Mucosa of rectum (tissue), 2 donors: ENCODE measurements at regions not wholly inside any gene's neighbourhood (a gene's known extent, or its start where the extent isn't known, plus 50 kb on each side); places are given as distances from the start of the nearest gene placed in this dataset.

Experiments used
- H3K27ac ChIP-seq, 2 donors: one replicate each; pipeline ENCODE4 v1.7.0; 2013; ENCODE audit warnings: inconsistent platforms in 2 of 2, low read depth in 2 of 2, low read length in 2 of 2
- H3K27me3 ChIP-seq, 2 donors: one replicate each; pipeline ENCODE4 v1.7.0; 2013; ENCODE audit warnings: low read length in 2 of 2; ENCODE audit not compliant: control insufficient read depth in 2 of 2, insufficient read depth in 2 of 2
- H3K36me3 ChIP-seq, 2 donors: one replicate each; pipeline ENCODE4 v1.7.0; 2013; ENCODE audit warnings: low read length in 2 of 2; ENCODE audit not compliant: control insufficient read depth in 2 of 2, insufficient read depth in 2 of 2
- H3K4me1 ChIP-seq, 2 donors: one replicate each; pipeline ENCODE4 v1.7.0; 2013; ENCODE audit warnings: low read length in 2 of 2, mild to moderate bottlenecking in 1 of 2; ENCODE audit not compliant: control insufficient read depth in 2 of 2, insufficient read depth in 2 of 2
- H3K4me3 ChIP-seq, 2 donors: one replicate each; pipeline ENCODE4 v1.7.0; 2013; ENCODE audit warnings: low read length in 2 of 2
- H3K9ac ChIP-seq, 2 donors: one replicate each; pipeline ENCODE4 v1.7.0; 2013; ENCODE audit warnings: low read length in 2 of 2, low read depth in 1 of 2, mild to moderate bottlenecking in 1 of 2
- H3K9me3 ChIP-seq, 2 donors: one replicate each; pipeline ENCODE4 v1.7.0; 2013; ENCODE audit warnings: low read length in 2 of 2; ENCODE audit not compliant: control insufficient read depth in 2 of 2
- donor health status: healthy.
- donor health status: Normal muscosa, but diverticular disease.

- Histone ChIP-seq H3K27ac (no peak overlapping the region), H3K4me1 (no peaks in the 10 kb centered on the region), H3K9me3 (no peaks in the 10 kb centered on the region), H3K36me3 (no peaks in the 10 kb centered on the region), H3K9ac (no peak overlapping the region), H3K27me3 (no peaks in the 10 kb centered on the region), H3K4me3 (no peak overlapping the region)
Measured at GRCh38 chr10:128710098-128710797, 584.0 kb upstream of the MKI67 start.

DNA sequence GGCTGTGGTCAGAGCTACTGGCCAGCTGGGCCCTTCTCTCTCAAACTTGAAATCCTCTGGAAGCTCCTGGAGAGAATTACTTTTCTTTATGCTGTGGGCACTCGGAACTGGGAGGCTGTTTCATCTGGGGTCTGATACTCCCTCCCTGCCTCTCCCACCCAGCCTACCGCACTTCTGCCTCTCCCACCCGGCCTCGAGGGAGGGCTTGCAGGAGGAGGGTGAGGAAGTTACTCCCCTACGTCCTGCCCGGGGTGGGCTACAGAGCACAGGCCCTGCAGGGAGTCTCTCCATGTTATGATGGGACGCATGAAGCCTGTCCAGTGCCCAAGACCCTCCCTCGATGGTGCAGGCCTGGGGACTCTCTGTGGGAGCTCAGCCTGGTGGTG is 584.6 kb upstream of the MKI67 start:
- no peaks in the 10 kb centered on the region for H3K9me3 ChIP-seq
- no peaks in the 10 kb centered on the region for H3K27me3 ChIP-seq
- no peak overlapping the region for H3K4me3 ChIP-seq
- H3K27ac ChIP-seq = no peak overlapping the region
- no peaks in the 10 kb centered on the region for H3K4me1 ChIP-seq
- no peak overlapping the region for H3K9ac ChIP-seq
- H3K36me3 ChIP-seq = no peaks in the 10 kb centered on the region

DNA sequence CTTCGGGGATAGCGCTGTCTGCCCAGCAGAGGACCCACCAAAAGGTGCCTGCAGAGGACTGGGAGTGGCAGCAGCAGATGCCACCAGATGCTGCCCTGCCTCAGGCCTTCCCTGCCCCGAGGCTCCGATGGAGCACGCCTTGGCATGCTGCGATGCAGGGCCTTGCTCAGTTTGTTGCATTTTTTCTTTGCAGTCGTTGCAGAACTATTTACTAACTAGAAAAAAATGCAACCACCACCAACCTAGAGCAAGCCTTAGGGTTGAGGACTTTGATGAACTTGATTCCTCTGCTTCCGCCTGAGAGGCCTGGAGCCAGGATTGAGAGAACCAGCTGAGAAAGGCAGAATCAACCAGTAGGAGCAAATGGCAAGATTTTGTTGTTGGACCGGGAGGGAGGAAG is 585.6 kb upstream of the MKI67 start:
- H3K27me3 ChIP-seq = no peaks in the 10 kb centered on the region
- no peaks in the 10 kb centered on the region for H3K9me3 ChIP-seq
- no peak overlapping the region for H3K4me3 ChIP-seq
- H3K36me3 ChIP-seq = no peaks in the 10 kb centered on the region
- no peak overlapping the region for H3K27ac ChIP-seq
- no peaks in the 10 kb centered on the region for H3K4me1 ChIP-seq
- no peak overlapping the region for H3K9ac ChIP-seq

GRCh38 chr10:128712661-128713400 is 586.6 kb upstream of the MKI67 start:
- Histone ChIP-seq H3K9ac (no peak overlapping the region), H3K4me3 (no peak overlapping the region), H3K4me1 (no peaks in the 10 kb centered on the region), H3K36me3 (no peaks in the 10 kb centered on the region), H3K9me3 (no peaks in the 10 kb centered on the region), H3K27me3 (no peaks in the 10 kb centered on the region), H3K27ac (no peak overlapping the region)

DNA sequence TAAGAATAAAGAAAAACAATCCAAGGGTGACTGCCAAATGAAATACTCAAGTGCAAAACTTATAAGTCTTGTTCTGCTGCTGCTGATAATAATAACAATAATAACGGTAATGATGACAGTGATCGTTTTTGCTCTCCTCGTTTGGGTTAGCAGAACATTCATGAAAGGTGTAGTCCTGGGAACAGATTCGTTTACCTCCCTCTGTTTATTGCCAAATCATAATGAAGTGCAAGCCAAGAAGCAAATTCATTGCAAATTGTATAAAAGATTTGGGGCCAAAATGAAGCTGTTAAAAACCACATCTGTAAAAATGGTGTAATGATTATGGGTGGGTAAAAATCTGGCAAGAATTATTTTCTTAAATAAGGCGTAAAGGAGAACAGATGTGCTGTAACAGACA is 587.2 kb upstream of the MKI67 start:
- Histone ChIP-seq H3K36me3 (no peaks in the 10 kb centered on the region), H3K27me3 (no peaks in the 10 kb centered on the region), H3K27ac (no peak overlapping the region), H3K9me3 (no peaks in the 10 kb centered on the region), H3K9ac (no peak overlapping the region), H3K4me3 (no peak overlapping the region), H3K4me1 (no peaks in the 10 kb centered on the region)

DNA sequence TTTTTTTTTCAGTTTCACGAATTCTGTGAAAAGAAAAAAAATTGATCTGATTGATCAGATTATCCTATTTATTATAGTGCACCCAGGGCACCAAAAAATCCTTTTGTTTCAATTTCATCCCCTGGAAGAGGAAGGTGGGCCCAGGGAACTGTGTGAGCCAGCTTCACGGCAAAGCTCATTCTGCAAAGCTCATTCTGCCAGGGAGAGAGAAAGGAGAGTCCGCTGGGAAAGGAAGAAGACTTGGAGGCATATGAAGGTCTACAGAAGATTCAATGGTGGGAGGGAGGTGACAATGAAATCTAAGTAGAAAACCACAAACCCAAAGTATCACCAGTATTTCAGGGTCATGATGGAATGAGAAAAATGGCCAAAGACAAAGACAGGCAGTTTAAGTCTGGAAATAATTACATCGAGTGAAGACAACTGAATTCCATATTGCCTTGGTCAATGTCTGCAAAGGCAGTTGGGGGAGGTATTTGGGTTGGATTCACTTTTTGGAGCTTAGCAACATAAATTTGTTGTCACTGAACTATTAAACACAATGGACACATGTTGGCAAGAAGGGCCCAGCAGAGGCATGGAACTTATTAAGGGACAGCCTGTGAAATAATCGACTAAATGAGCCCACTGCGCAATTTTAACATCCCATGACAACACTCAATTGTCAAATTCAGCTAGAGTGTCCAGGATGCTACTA is 587.8 kb upstream of the MKI67 start:
- Histone ChIP-seq H3K4me1 (no peaks in the 10 kb centered on the region), H3K9ac (no peak overlapping the region), H3K27me3 (no peaks in the 10 kb centered on the region), H3K27ac (no peak overlapping the region), H3K36me3 (no peaks in the 10 kb centered on the region), H3K9me3 (no peaks in the 10 kb centered on the region), H3K4me3 (no peak overlapping the region)

DNA sequence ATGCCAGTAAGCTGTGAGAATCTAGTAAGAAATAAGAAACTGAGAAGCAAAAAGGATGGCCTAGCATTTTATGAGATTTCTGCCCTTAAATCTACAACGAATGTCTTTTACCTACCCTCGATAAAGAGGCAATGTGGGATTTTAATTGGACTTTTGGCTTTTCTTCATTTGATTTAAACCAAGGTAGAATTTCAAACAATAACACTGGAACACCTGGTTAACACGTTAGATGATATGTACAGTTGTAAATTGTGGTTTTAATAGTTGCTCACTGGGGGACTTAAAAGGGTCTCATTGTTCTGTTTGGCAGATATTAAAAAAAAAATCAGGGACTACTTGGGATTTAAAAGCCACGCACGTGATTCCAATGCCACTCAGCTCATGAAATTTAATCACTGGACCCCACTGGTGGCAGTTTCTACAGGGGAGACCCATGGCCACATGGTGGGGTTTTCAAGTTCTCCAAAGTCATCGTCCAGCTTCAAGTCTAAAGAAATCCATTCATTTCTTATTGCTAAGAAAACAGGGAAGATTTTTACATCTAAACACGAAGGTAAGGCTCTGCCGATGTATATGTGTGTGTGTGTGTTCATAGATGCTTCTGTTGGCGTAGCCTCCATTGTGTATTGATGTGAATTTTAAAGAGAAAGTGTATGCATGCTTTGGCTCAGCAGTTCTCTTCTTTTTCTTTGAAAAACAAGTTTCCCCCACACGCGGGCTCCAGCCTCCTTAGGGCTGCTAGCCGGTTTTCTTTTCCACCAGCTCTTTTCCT is 588.6 kb upstream of the MKI67 start:
- no peaks in the 10 kb centered on the region for H3K4me1 ChIP-seq
- no peak overlapping the region for H3K9ac ChIP-seq
- H3K9me3 ChIP-seq = no peaks in the 10 kb centered on the region
- H3K4me3 ChIP-seq = no peak overlapping the region
- H3K27me3 ChIP-seq = no peaks in the 10 kb centered on the region
- no peaks in the 10 kb centered on the region for H3K36me3 ChIP-seq
- no peak overlapping the region for H3K27ac ChIP-seq

DNA sequence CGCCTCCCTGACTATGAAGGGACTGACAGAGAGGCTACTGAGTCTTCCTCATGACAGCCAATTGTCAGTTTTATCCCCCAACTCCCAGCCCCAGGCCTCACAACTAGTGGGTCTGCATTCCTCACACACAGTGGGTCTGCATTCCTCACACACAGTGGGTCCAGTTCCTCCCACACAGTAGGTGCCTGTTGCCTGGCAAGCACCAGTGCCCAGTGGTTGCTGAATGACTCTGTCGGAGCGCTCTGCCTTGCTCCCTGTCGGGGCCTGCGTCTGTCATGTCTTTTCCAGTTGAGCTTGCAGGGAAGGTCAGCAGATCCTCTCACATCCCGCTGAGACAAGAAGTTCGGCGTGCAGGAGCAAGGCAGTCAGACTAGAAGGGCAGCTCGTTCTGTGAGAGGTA is 590.0 kb upstream of the MKI67 start:
- H3K9me3 ChIP-seq = no peaks in the 10 kb centered on the region
- H3K4me1 ChIP-seq = no peaks in the 10 kb centered on the region
- H3K9ac ChIP-seq = no peak overlapping the region
- H3K27ac ChIP-seq = no peak overlapping the region
- H3K36me3 ChIP-seq = no peaks in the 10 kb centered on the region
- no peak overlapping the region for H3K4me3 ChIP-seq
- H3K27me3 ChIP-seq = no peaks in the 10 kb centered on the region

- no peaks in the 10 kb centered on the region for H3K4me1 ChIP-seq
- H3K36me3 ChIP-seq = no peaks in the 10 kb centered on the region
- H3K27ac ChIP-seq = no peak overlapping the region
- no peaks in the 10 kb centered on the region for H3K9me3 ChIP-seq
- no peaks in the 10 kb centered on the region for H3K27me3 ChIP-seq
- no peak overlapping the region for H3K4me3 ChIP-seq
- no peak overlapping the region for H3K9ac ChIP-seq
Measured at GRCh38 chr10:128721963-128722445, 595.8 kb upstream of the MKI67 start.

GRCh38 chr10:128722947-128723346 is 596.7 kb upstream of the MKI67 start:
- Histone ChIP-seq H3K36me3 (no peaks in the 10 kb centered on the region), H3K27ac (no peak overlapping the region)

More at GRCh38 chr10:128722947-128723346, 596.7 kb upstream of the MKI67 start:
- H3K9ac ChIP-seq = no peak overlapping the region
- H3K9me3 ChIP-seq = no peaks in the 10 kb centered on the region
- no peak overlapping the region for H3K4me3 ChIP-seq
- no peaks in the 10 kb centered on the region for H3K27me3 ChIP-seq
- H3K4me1 ChIP-seq = no peaks in the 10 kb centered on the region
